ENCODE measurements at regions not wholly inside any gene's neighbourhood (a gene's known extent, or its start where the extent isn't known, plus 50 kb on each side); places are given as distances from the start of the nearest gene placed in this dataset.

DNA sequence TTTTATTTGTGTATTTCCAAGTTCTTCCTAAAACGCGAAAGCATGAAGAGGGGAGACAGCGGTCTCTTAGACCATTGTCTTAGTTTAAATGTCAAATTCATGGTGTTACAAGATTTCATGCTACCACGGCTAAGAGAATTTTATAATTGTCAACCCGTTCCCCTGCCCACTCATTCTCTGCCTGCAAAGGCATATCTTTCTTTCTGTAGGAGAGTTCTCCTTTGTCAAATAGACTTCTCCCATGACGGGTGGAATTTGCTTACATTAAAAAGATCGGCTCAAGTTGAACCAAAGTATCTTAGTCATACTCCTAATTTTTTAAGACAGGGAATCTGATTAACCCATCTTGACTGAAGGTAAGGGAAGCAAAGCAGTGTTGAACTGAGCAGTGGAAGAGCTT is 539.2 kb downstream of the REEP3 start:
- TF ChIP-seq POLR2A (IDR thresholded peaks at IDR 0.05) (no peak), CTCF (IDR thresholded peaks at IDR 0.05) (no peak), POLR2AphosphoS5 (IDR thresholded peaks at IDR 0.05) (no peak)
